Esophagus squamous epithelium (tissue), 5 donors: ENCODE measurements at regions not wholly inside any gene's neighbourhood (a gene's known extent, or its start where the extent isn't known, plus 50 kb on each side); places are given as distances from the start of the nearest gene placed in this dataset.

Source experiments
- DNase-seq: peaks from one replicate; lab custom pipeline; 2025; lab: John Stamatoyannopoulos, UW
- H3K27ac ChIP-seq, 4 donors: fragments of 200-600 bp; sonication (generic); one replicate each; pipeline ENCODE4 v1.5.1; 2016 to 2019; ENCODE audit warnings: mild to moderate bottlenecking in 1 of 4
- H3K27me3 ChIP-seq, 4 donors: fragments of 200-600 bp; sonication (generic); 1 replicate in 3 of 4; 2 replicates in 1 of 4; pipeline versions ENCODE4 v1.5.1 to v1.6.0; 2017 to 2021; ENCODE audit warnings: antibody characterized with exemption in 1 of 4
- H3K36me3 ChIP-seq, 3 donors: fragments of 200-600 bp; sonication (generic); one replicate each; pipeline ENCODE4 v1.5.1; 2016 to 2019
- H3K4me1 ChIP-seq, 3 donors: fragments of 200-600 bp; sonication (generic); one replicate each; pipeline ENCODE4 v1.5.1; 2017 to 2019
- H3K4me3 ChIP-seq, 4 donors: fragments of 200-600 bp; sonication (generic); 1 replicate in 3 of 4; 2 replicates in 1 of 4; pipeline ENCODE4 v1.5.1; 2016 to 2019; ENCODE audit warnings: mild to moderate bottlenecking in 2 of 4, moderate library complexity in 1 of 4
- H3K9me3 ChIP-seq, 3 donors: fragments of 200-600 bp; sonication (generic); one replicate each; pipeline ENCODE4 v1.5.1; 2016 to 2019
- POLR2A ChIP-seq, 4 donors: fragments of 450-650 bp; IDR thresholded peaks; one replicate each; pipeline ENCODE4 v1.6.1; 2017; ENCODE audit warnings: antibody characterized with exemption in 4 of 4, mild to moderate bottlenecking in 4 of 4, moderate library complexity in 3 of 4
- WGBS, 2 donors: methylation state at CpG; one replicate each; pipeline ENCODE4 v1.1.5; 2018; 5-methylcytosine and 5-hydroxymethylcytosine counted together
- intact Hi-C: fragments of 100-400 bp; cut with DNase I; formaldehyde crosslinking; loops from one replicate; pipeline ENCODE4 v1.15.0; 2022
- TF ChIP-seq, protein P1 (sequence below), 6 experiments: fragments of 450-650 bp in 4 of 6; fragments of 200-600 bp in 2 of 6; sonication (generic) in 2 of 6; IDR thresholded peaks; one replicate each; pipeline ENCODE4 v1.5.1; 2016 to 2019; ENCODE audit warnings: antibody characterized with exemption in 6 of 6, mild to moderate bottlenecking in 4 of 6, moderate library complexity in 4 of 6
- donor health status: DM: yes; HTN: yes; CAD: no.

DNA sequence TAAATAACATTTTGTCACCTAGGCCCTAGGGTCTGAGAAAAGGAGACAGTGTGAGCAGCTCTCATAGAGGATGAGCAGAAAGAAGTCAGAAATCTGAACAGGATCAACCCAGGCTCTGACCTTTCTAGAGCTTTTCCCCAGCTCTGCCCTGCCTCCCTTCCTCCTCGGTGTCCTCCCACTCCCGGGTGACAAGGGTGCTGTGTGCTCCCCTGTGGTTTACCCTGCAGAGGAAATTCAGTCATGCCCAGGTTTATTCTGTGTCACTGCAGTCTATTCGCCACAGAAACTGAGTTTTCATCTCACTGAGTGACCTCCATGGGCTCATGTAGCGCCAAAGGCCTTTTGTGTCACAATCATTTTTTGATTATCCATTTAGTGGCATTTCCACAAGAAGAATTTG lies 76.6 kb downstream of the IL12A start:
- intact Hi-C loops, result no loop called here
- Histone ChIP-seq H3K27me3 (no peaks in the 10 kb centered on the region), H3K27ac (no peak overlapping the region), H3K9me3 (no peaks in the 10 kb centered on the region), H3K4me3 (no peak overlapping the region), H3K4me1 (no peaks in the 10 kb centered on the region), H3K36me3 (no peaks in the 10 kb centered on the region)
- WGBS, 2 donors, result 71 to 74% methylated on average over 4 of the region's 4 CpGs
- DNase-seq, result no peak
- TF ChIP-seq POLR2A (IDR thresholded peaks at IDR 0.05), result no peak

DNA sequence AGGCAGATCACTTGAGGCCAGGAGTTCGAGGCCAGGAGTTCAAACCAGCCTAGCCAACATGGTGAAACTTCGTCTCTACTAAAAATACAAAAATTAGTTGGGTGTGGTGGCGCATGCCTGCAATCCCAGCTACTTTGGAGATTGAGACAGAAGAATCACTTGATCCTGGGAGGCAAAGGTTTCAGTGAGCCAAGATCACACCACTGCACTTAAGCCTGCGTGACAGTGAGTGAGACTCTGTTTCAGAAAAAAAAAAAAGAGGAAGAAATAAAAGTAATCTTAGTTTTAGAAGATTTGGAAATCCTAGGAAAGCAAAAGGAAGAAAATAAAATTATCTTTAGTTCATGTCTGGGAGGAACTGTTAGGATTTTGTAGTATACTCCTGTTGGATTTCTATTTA lies 77.2 kb downstream of the IL12A start:
- H3K27ac ChIP-seq, result no peak overlapping the region
- WGBS, 2 donors, result 95 to 100% methylated on average over 3 to 4 of the region's 4 CpGs
- intact Hi-C loops, result no loop called here

DNA sequence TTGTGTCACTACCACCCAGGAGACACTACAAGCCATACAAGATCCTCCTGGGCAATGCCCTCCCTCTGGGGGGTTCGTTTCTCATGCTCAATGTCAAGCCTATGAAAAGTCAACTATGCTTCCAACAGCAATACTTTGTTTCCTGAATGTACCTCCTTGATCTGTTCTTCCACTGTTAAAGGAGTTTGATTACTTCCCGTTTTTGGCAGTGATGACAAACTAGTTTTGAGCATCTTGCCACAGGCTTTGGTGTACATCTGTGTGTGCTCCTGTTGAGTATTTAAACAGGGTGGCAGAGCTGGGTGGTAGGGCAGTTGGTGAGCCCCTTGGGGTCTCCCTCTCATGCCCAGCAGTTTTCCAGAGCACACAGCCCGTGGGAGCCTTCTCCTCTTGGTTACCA lies 81.4 kb downstream of the IL12A start:
- H3K4me3 ChIP-seq, result no peak overlapping the region
- H3K27me3 ChIP-seq, result no peaks in the 10 kb centered on the region
- no peaks in the 10 kb centered on the region for H3K9me3 ChIP-seq
- no peaks in the 10 kb centered on the region for H3K4me1 ChIP-seq
- intact Hi-C loops, result no loop called here
- TF ChIP-seq POLR2A (IDR thresholded peaks at IDR 0.05), result no peak
- TF ChIP-seq, protein P1, sequence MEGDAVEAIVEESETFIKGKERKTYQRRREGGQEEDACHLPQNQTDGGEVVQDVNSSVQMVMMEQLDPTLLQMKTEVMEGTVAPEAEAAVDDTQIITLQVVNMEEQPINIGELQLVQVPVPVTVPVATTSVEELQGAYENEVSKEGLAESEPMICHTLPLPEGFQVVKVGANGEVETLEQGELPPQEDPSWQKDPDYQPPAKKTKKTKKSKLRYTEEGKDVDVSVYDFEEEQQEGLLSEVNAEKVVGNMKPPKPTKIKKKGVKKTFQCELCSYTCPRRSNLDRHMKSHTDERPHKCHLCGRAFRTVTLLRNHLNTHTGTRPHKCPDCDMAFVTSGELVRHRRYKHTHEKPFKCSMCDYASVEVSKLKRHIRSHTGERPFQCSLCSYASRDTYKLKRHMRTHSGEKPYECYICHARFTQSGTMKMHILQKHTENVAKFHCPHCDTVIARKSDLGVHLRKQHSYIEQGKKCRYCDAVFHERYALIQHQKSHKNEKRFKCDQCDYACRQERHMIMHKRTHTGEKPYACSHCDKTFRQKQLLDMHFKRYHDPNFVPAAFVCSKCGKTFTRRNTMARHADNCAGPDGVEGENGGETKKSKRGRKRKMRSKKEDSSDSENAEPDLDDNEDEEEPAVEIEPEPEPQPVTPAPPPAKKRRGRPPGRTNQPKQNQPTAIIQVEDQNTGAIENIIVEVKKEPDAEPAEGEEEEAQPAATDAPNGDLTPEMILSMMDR (IDR thresholded peaks at IDR 0.05), result no peak
- no peaks in the 10 kb centered on the region for H3K36me3 ChIP-seq
- no peak for DNase-seq
- WGBS, 2 donors, result 28 to 35% methylated on average over 3 of the region's 3 CpGs
- no peak overlapping the region for H3K27ac ChIP-seq

More for the DNA sequence above, 77.2 kb downstream of the IL12A start:
- TF ChIP-seq, protein P1 (IDR thresholded peaks at IDR 0.05), result no peak
- TF ChIP-seq POLR2A (IDR thresholded peaks at IDR 0.05), result no peak
- no peak overlapping the region for H3K4me3 ChIP-seq
- DNase-seq, result no peak
- H3K9me3 ChIP-seq, result no peaks in the 10 kb centered on the region
- H3K4me1 ChIP-seq, result no peaks in the 10 kb centered on the region
- no peaks in the 10 kb centered on the region for H3K36me3 ChIP-seq
- H3K27me3 ChIP-seq, result no peaks in the 10 kb centered on the region

DNA sequence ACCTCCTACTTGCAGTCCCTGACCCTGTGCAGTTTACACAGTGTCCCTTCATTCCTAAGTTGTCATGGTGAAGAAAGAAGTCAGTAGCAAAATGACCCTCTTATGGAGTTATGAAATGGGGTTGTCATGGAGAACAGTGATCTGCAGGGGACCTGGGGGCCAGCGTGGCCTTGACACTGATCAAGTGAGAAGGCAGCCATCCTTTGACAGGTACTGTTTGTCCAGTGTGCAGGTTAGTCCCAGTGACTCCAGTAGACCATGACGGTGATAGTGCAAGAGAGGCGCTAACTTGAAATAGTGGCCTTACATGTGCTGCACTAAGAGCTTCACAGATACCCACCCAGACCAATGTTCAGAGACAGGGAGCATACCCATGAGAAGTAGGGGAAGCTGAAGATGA lies 87.9 kb downstream of the IL12A start:
- intact Hi-C loops, result no loop called here
- Histone ChIP-seq H3K27ac (no peak overlapping the region), H3K27me3 (no peaks in the 10 kb centered on the region), H3K4me1 (peaks cover 0 to 10% (median 0%) of the 10 kb centered on the region in 3 donors), H3K4me3 (no peak overlapping the region), H3K36me3 (no peaks in the 10 kb centered on the region), H3K9me3 (no peaks in the 10 kb centered on the region)
- TF ChIP-seq, protein P1 (IDR thresholded peaks at IDR 0.05), result no peak
- no peak for TF ChIP-seq POLR2A (IDR thresholded peaks at IDR 0.05)
- WGBS, 2 donors, result 69 to 85% methylated on average over 3 of the region's 3 CpGs
- no peak for DNase-seq

DNA sequence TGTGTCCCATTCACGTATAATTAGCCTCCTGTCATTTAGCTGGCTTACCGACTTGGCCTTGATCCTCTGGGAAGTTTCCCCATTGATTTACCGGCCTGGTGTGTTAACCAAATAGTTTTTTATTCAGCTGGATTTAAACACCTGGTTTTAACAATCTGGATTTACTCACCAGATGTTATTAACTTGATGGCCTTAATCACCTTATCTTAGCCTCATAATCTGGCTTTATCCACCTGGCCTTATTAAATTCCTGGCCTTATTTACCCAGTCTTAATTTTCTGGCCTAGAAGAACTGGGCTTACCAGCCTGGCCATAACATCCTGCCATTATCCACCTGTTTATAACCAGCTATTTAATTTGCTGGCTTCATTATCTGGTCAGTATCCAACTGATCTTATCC lies 89.9 kb downstream of the IL12A start:
- no peak overlapping the region for H3K4me3 ChIP-seq
- H3K9me3 ChIP-seq, result no peaks in the 10 kb centered on the region
- DNase-seq, result no peak
- intact Hi-C loops, result no loop called here
- H3K36me3 ChIP-seq, result no peaks in the 10 kb centered on the region
- peaks cover 0 to 10% (median 0%) of the 10 kb centered on the region in 3 donors for H3K4me1 ChIP-seq
- no peaks in the 10 kb centered on the region for H3K27me3 ChIP-seq
- 66 to 69% methylated on average over 3 of the region's 3 CpGs for WGBS, 2 donors
- TF ChIP-seq POLR2A (IDR thresholded peaks at IDR 0.05), result no peak
- TF ChIP-seq, protein P1 (IDR thresholded peaks at IDR 0.05), result no peak
- peak overlapping the region in 3 of 4 donors; percentile 10 to 71 (median 63) for H3K27ac ChIP-seq
